HepG2 (cell line): ENCODE measurements at regions not wholly inside any gene's neighbourhood (a gene's known extent, or its start where the extent isn't known, plus 50 kb on each side); places are given as distances from the start of the nearest gene placed in this dataset.

Experiments used
- ATAC-seq: fragments of 200-7000 bp; cut with Tn5 transposase; 3 replicates; pipeline ENCODE4 v1.9.1; 2020; ENCODE audit warnings: mild to moderate bottlenecking, moderate library complexity
- BruUV-seq: library from RNA; stranded (reverse); fragments of 400-500 nt; replicated peaks from 2 replicates; lab custom pipeline; 2021; lab: Mats Ljungman, UMichigan
- CTCF ChIA-PET: fragments of 300-600 bp; formaldehyde crosslinking; extraction: SDS; loops from one replicate; lab custom pipeline; 2021; ENCODE audit warnings: low total read pairs, inconsistent platforms, low intra/inter-chr PET ratio; lab: Yijun Ruan, JAX
- POLR2A ChIA-PET: fragments of 350-600 bp; sonication (Branson Sonifier 250); formaldehyde crosslinking; loops from one replicate; lab custom pipeline; 2020; ENCODE audit warnings: antibody characterized with exemption, inconsistent platforms; lab: Yijun Ruan, JAX
- DNase-seq: peaks from one replicate; pipeline ENCODE4 v3.0.0-alpha.2; 2015; ENCODE audit warnings: low spot score
- FAIRE-seq: peaks from 3 replicates; lab custom pipeline; 2011; peaks lifted over from hg19 to GRCh38; lab: Jason Lieb, UNC
- H2AFZ ChIP-seq: one replicate; pipeline ENCODE4 v1.6.1; 2011; ENCODE audit warnings: low read length, inconsistent platforms
- H3K27ac ChIP-seq: fragments of 300-600 bp; 3 replicates; pipeline ENCODE4 v1.8.0; 2011; ENCODE audit warnings: mixed run types, mild to moderate bottlenecking, mixed read lengths, low read length, inconsistent platforms; ENCODE audit not compliant: insufficient read depth; ENCODE audit errors: extremely low read length
- H3K27me3 ChIP-seq, 2 experiments: fragments of 200-600 bp in 1 of 2; 2 replicates in 1 of 2; 3 replicates in 1 of 2; pipeline versions ENCODE4 v1.6.0 to v1.8.0; 2011; ENCODE audit warnings: low read length in 2 of 2, mild to moderate bottlenecking in 2 of 2, moderate library complexity in 2 of 2, inconsistent platforms in 1 of 2; ENCODE audit not compliant: insufficient read depth in 2 of 2, control insufficient read depth in 1 of 2
- H3K36me3 ChIP-seq, 2 experiments: fragments of 200-600 bp in 1 of 2; replicated peaks in 1 of 2; 2 replicates in 1 of 2; 3 replicates in 1 of 2; pipeline versions ENCODE4 v1.5.1 to v1.8.0; 2011; ENCODE audit warnings: low read length in 2 of 2, inconsistent platforms in 1 of 2; ENCODE audit not compliant: insufficient read depth in 2 of 2, control insufficient read depth in 1 of 2
- H3K4me1 ChIP-seq: 2 replicates; pipeline ENCODE4 v1.5.1; 2012; ENCODE audit warnings: low read length, inconsistent platforms; ENCODE audit not compliant: insufficient read depth
- H3K4me2 ChIP-seq: 2 replicates; pipeline ENCODE4 v1.6.0; 2011; ENCODE audit warnings: low read depth, low read length, inconsistent platforms
- H3K4me3 ChIP-seq, 3 experiments: fragments of 200-600 bp in 1 of 3; sonication (generic), shearing (Covaris generic) in 1 of 3; replicated peaks in 1 of 3; 2 replicates each; pipeline ENCODE4 v1.5.1; 2011 to 2016; ENCODE audit warnings: low read length in 3 of 3, inconsistent platforms in 2 of 3, low read depth in 2 of 3, mild to moderate bottlenecking in 2 of 3, control low read depth in 1 of 3, mixed read lengths in 1 of 3; ENCODE audit not compliant: insufficient read depth in 1 of 3
- H3K79me2 ChIP-seq: one replicate; pipeline ENCODE4 v1.6.1; 2011; ENCODE audit warnings: low read length, inconsistent platforms; ENCODE audit not compliant: insufficient read depth
- H3K9ac ChIP-seq: 2 replicates; pipeline ENCODE4 v1.6.0; 2011; ENCODE audit warnings: mild to moderate bottlenecking, low read depth, low read length, inconsistent platforms; ENCODE audit not compliant: insufficient read depth
- H3K9me3 ChIP-seq: 2 replicates; pipeline ENCODE4 v1.5.1; 2012; ENCODE audit warnings: mild to moderate bottlenecking, low read length
- H4K20me1 ChIP-seq: 2 replicates; pipeline ENCODE4 v1.6.0; 2011; ENCODE audit warnings: inconsistent platforms, mild to moderate bottlenecking, low read length, moderate library complexity; ENCODE audit not compliant: insufficient read depth
- AKAP8 ChIP-seq: sonication (generic); formaldehyde crosslinking; IDR thresholded peaks from 2 replicates; pipeline ENCODE4 v1.5.1; 2020; ENCODE audit warnings: mild to moderate bottlenecking, missing genetic modification reagents
- ATF3 ChIP-seq: sonication (generic); formaldehyde crosslinking; IDR thresholded peaks from 2 replicates; pipeline ENCODE4 v1.4.0; 2020; ENCODE audit warnings: missing genetic modification reagents
- FOXC1 ChIP-seq: sonication (generic); formaldehyde crosslinking; IDR thresholded peaks from 2 replicates; pipeline ENCODE4 v1.8.0; 2022; ENCODE audit warnings: mild to moderate bottlenecking, missing genetic modification reagents, borderline replicate concordance
- KDM3A ChIP-seq: IDR thresholded peaks from 2 replicates; pipeline ENCODE4 v1.6.1; 2018; ENCODE audit warnings: low read depth, missing compliant biosample characterization
- MIXL1 ChIP-seq: IDR thresholded peaks from 2 replicates; pipeline ENCODE4 v1.6.1; 2016
- NFATC3 ChIP-seq: sonication (generic); formaldehyde crosslinking; IDR thresholded peaks from 2 replicates; pipeline ENCODE4 v1.5.1; 2020; ENCODE audit warnings: mild to moderate bottlenecking, missing genetic modification reagents
- NFE2L2 ChIP-seq: fragments of 150-350 bp; IDR thresholded peaks from 2 replicates; pipeline ENCODE4 v1.6.1; 2014; ENCODE audit warnings: low read length
- NR0B2 ChIP-seq: sonication (generic); formaldehyde crosslinking; IDR thresholded peaks from 2 replicates; pipeline ENCODE4 v1.4.0; 2020; ENCODE audit warnings: mild to moderate bottlenecking, missing genetic modification reagents
- RBM22 ChIP-seq: fragments of 200-400 bp; formaldehyde crosslinking; optimal IDR thresholded peaks from 2 replicates; pipeline ENCODE3; 2017; ENCODE audit warnings: mild to moderate bottlenecking, low read length, moderate library complexity
- RELA ChIP-seq: sonication (generic); formaldehyde crosslinking; IDR thresholded peaks from 2 replicates; pipeline ENCODE4 v1.4.0; 2020; ENCODE audit warnings: missing genetic modification reagents
- UBTF ChIP-seq: sonication (generic); formaldehyde crosslinking; IDR thresholded peaks from 2 replicates; pipeline ENCODE4 v1.4.0; 2020; ENCODE audit warnings: mild to moderate bottlenecking, missing genetic modification reagents
- ZFP36L2 ChIP-seq: sonication (generic); formaldehyde crosslinking; IDR thresholded peaks from 2 replicates; pipeline ENCODE4 v1.4.0; 2020; ENCODE audit warnings: missing genetic modification reagents
- ZHX1 ChIP-seq: sonication (generic); formaldehyde crosslinking; IDR thresholded peaks from 2 replicates; pipeline ENCODE4 v1.8.1; 2022; ENCODE audit warnings: low read depth, mild to moderate bottlenecking, missing genetic modification reagents
- ZKSCAN8 ChIP-seq: IDR thresholded peaks from 2 replicates; pipeline ENCODE4 v1.6.1; 2016; ENCODE audit warnings: borderline replicate concordance, missing genetic modification reagents, missing compliant biosample characterization
- ZNF180 ChIP-seq: sonication (generic); formaldehyde crosslinking; IDR thresholded peaks from 2 replicates; pipeline ENCODE4 v1.4.0; 2020; ENCODE audit warnings: low read depth, missing genetic modification reagents, borderline replicate concordance
- ZNF253 ChIP-seq: sonication (generic); formaldehyde crosslinking; IDR thresholded peaks from 2 replicates; pipeline ENCODE4 v1.8.0; 2022; ENCODE audit warnings: mild to moderate bottlenecking, missing genetic modification reagents, borderline replicate concordance
- ZNF775 ChIP-seq: sonication (generic); formaldehyde crosslinking; IDR thresholded peaks from 2 replicates; pipeline ENCODE4 v1.4.0; 2020; ENCODE audit warnings: missing genetic modification reagents, mild to moderate bottlenecking, moderate library complexity, borderline replicate concordance
- ZNF776 ChIP-seq: sonication (generic); formaldehyde crosslinking; IDR thresholded peaks from 2 replicates; pipeline ENCODE4 v1.4.0; 2020; ENCODE audit warnings: mild to moderate bottlenecking, missing genetic modification reagents
- WGBS: methylation state at CpG from one replicate; pipeline ENCODE4 v1.1.6; 2017; ENCODE audit warnings: low lambda C conversion rate; 5-methylcytosine and 5-hydroxymethylcytosine counted together
- in situ Hi-C: cut with HindIII; loops from 2 replicates; pipeline ENCODE4 v1.10.0; 2017; ENCODE audit warnings: low pct_unique_long_range_greater_than_20kb; ENCODE audit not compliant: extremely low pct_ligation_motif_present
- intact Hi-C: fragments of 100-400 bp; cut with micrococcal nuclease; formaldehyde crosslinking; loops from one replicate; pipeline ENCODE4 v1.10.0; 2022; ENCODE audit not compliant: unreplicated experiment

GRCh38 chr4:125096662-125097061 lies 218.1 kb upstream of the FAT4 start (continued):
- TF ChIP-seq ZNF775 (CRISPR knock-in tag) = no peak
- TF ChIP-seq ZFP36L2 (CRISPR knock-in tag) = no peak
- TF ChIP-seq AKAP8 (CRISPR knock-in tag) = no peak
- TF ChIP-seq, all 625 proteins: peak for 0

- in situ Hi-C loops (no loop called here), intact Hi-C loops (no loop called here)
- TF ChIP-seq ZKSCAN8 (CRISPR knock-in tag) = no peak
- TF ChIP-seq MIXL1 (CRISPR knock-in tag) = no peak
- no peak for TF ChIP-seq RELA (CRISPR knock-in tag)
- no peak for TF ChIP-seq NFE2L2
- no peak for TF ChIP-seq NFATC3 (CRISPR knock-in tag)
- TF ChIP-seq RBM22 = no peak
- no peak for TF ChIP-seq ZNF180 (CRISPR knock-in tag)
- TF ChIP-seq ATF3 (CRISPR knock-in tag) = no peak
- TF ChIP-seq ZNF253 = no peak
- no peak for TF ChIP-seq KDM3A (CRISPR knock-in tag)
- TF ChIP-seq NR0B2 (CRISPR knock-in tag) = no peak
- no peak for TF ChIP-seq UBTF (CRISPR knock-in tag)
- TF ChIP-seq ZNF776 (CRISPR knock-in tag) = no peak
- no peak for TF ChIP-seq FOXC1 (CRISPR knock-in tag)
- TF ChIP-seq ZHX1 (CRISPR knock-in tag) = no peak
- no peaks in the 10 kb centered on the region for H3K27me3 ChIP-seq
- 0% methylated on average over 4 of the region's 4 CpGs for WGBS
- no peak overlapping the region for H3K27ac ChIP-seq
- FAIRE-seq (no peak), DNase-seq (no peak), ATAC-seq (no peak)
- POLR2A ChIA-PET = no interaction called here
- H2AFZ ChIP-seq = no peak overlapping the region
- no peaks in the 10 kb centered on the region for H3K4me1 ChIP-seq
- H4K20me1 ChIP-seq = no peaks in the 10 kb centered on the region
- no TSS peak for BruUV-seq
- H3K79me2 ChIP-seq = no peaks in the 10 kb centered on the region
- H3K4me3 ChIP-seq = no peak overlapping the region
- no peaks in the 10 kb centered on the region for H3K9me3 ChIP-seq
- H3K9ac ChIP-seq = no peak overlapping the region
- H3K36me3 ChIP-seq = no peaks in the 10 kb centered on the region
- H3K4me2 ChIP-seq = no peak overlapping the region
- CTCF ChIA-PET = no interaction called here
Measured at GRCh38 chr4:125091541-125091940, 223.2 kb upstream of the FAT4 start.
